ACHN (cell line): ENCODE measurements at regions not wholly inside any gene's neighbourhood (a gene's known extent, or its start where the extent isn't known, plus 50 kb on each side); places are given as distances from the start of the nearest gene placed in this dataset.
A peak's percentile ranks its signal among the peaks of the same experiment; 100 is the strongest.

Experiments
- DNase-seq: peaks from one replicate; pipeline ENCODE4 v3.0.0-alpha.2; 2015
- in situ Hi-C: cut with HindIII; loops from 2 replicates; pipeline ENCODE4 v1.10.0; 2017; ENCODE audit warnings: low sequenced_read_pairs, low pct_ligation_motif_present, low pct_unique_long_range_greater_than_20kb

GRCh38 chr7:131110297-131111080, 217.2 kb upstream of the MKLN1 start:
- peak; percentile 60 for DNase-seq
- in situ Hi-C loops: no loop called here

DNA sequence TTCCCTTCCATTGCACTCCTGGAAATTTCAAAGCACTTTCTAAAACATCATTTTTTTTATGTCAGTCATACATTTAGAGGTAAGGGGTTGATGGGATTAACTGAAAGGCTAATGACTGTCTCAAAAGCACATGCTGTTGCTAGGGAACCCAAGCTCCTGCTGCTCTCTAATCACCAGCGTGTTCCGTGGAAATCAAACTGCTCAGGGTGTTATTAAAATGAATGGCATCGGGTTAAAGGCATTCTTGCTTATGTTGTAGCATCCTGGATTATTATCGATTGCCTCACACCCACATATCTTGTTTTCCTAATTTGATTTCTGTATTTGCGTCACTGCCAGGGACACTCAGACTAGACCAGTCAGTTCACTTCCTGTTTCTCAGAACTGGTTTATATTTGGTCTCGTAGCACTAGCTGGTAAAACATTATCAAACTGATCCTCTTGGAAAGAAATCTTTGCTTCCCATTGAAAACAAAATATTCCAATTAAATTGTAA, 216.5 kb upstream of the MKLN1 start:
- in situ Hi-C loops: no loop called here
- DNase-seq: peak; percentile 60

GRCh38 chr7:131111792-131112191, 215.9 kb upstream of the MKLN1 start:
- in situ Hi-C loops: no loop called here
- DNase-seq: no peak

DNA sequence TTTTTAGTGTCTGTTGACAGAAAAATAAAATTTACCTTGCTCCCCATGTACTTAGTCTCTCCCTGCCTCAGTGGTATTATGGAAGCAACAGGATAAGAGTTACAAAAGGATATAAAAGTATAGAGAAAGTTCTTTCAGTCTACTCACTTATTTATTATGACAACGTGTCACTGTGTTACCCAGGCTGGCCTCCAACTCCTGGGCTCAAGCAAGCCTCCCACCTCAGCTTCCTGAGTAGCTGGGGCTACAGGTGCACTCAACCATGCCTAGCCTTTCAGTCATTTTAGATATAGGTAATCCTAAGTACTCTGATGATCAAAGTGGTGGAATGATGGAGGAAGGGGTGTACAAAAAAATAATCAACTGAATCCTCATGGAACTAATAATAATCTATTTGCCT, 215.2 kb upstream of the MKLN1 start:
- no peak for DNase-seq
- in situ Hi-C loops: no loop called here

- DNase-seq: no peak
- in situ Hi-C loops: no loop called here
Measured at GRCh38 chr7:131115340-131115739, 212.3 kb upstream of the MKLN1 start.

GRCh38 chr7:131117439-131117838, 210.2 kb upstream of the MKLN1 start:
- in situ Hi-C loops: no loop called here
- no peak for DNase-seq

DNA sequence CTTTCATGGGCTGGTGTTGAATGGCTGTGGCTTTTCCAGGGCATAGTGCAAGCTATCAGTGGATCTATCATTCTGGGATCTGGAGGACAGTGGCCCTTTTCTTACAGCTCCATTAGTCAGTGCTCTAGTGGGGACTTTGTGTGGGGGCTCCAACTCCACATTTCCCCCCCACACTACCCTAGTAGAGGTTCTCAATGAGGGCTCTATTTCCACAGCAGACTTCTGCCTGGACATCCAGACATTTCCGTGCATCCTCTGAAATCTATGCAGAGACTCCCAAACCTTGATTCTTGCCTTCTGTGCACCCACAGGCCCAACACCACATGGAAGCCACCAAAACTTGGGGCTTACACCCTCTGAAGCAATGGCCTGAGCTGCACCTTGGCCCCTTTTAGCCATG, 208.3 kb upstream of the MKLN1 start:
- no peak for DNase-seq
- in situ Hi-C loops: no loop called here

GRCh38 chr7:131122394-131122793, 205.3 kb upstream of the MKLN1 start:
- in situ Hi-C loops: no loop called here
- DNase-seq: no peak

- no peak for DNase-seq
- in situ Hi-C loops: no loop called here
Measured at GRCh38 chr7:131124001-131124629, 203.6 kb upstream of the MKLN1 start.

DNA sequence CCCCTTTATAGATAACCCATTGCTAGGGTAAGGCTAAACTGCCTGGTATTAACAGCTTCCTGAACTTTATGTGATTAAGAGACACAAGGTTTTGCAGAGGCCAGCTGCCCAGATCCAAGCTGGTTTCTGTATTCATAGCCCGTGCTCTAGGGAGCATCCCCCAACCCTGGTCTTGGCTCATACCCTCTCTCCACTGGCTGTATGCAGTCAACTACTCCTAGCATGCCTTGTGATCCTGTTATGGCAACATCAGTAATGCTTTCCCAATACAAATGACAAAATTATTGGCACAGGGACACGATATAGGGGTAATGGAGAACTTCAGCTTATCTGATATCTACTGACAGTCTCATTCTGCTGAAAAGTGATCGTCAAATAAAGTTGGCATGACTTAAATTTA, 202.8 kb upstream of the MKLN1 start:
- in situ Hi-C loops: no loop called here

GRCh38 chr7:131130324-131130723, 197.4 kb upstream of the MKLN1 start:
- in situ Hi-C loops: no loop called here
- DNase-seq: no peak

More for the DNA sequence above, 202.8 kb upstream of the MKLN1 start:
- DNase-seq: no peak

DNA sequence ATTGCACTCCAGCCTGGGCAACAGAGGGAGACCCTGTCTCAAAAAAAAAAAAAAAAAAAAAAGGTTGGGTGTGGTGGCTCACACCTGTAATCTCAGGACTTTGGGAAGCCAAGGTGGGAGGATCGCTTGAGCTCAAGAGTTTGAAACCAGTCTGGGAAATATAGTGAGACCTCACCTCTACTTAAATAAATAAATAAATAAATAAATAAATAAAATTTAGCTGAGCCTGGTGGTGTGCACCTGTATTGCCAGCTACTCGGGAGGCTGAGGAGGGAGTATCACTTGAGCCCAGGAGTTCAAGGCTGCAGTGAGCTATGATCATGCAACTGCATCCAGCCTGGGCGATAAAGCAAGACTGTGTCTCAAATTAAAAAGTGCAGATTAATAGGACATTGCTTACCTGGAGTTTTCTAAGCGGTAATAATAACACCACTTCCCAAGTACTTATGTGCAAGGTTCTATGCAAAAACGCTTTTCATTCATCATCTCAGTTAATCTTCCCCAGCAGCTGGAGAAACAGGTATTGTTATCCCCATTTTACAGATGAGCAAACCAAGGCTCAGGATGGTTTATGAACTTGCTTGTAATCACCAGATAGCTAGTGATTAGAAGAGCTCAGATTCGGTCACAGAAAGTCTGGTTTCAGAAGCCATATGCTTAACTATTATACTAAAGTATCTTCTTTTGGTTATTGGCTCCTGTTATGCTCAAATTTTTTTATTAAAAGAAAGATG, 196.5 kb upstream of the MKLN1 start:
- in situ Hi-C loops: no loop called here
- no peak for DNase-seq

DNA sequence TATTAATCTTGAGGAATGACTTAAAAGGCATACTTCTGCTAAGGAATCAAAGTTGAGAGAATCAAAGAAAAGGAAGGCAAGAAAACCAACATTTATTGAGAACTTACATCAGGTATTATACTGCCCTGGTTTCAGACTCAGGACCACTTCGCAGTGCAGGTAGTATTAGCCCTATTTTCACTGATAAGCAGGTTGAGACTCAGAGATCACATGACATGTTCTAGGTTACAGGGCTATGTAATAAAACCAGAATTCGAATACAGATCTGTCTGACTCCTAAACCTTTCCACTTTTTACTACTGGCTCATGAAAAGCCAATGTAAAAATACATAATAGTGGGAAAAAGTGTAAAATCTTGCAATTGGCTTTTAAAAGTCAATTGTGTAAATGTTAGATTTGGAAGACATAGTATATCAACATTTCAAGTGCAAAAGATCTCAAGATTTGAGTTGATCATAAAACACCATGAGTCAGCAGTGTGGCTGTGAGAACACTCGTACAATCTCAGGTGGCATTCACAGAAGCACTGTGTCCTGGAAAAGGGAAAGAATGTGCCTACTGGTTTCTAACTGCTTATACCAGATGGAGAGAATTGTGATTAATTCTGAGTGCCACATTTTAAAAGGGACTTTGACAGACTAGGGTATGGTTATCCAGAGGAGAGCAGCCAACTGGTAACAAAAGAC, 195.8 kb upstream of the MKLN1 start:
- in situ Hi-C loops: no loop called here
- DNase-seq: no peak

GRCh38 chr7:131139462-131139861, 188.2 kb upstream of the MKLN1 start:
- no peak for DNase-seq
- in situ Hi-C loops: no loop called here

DNA sequence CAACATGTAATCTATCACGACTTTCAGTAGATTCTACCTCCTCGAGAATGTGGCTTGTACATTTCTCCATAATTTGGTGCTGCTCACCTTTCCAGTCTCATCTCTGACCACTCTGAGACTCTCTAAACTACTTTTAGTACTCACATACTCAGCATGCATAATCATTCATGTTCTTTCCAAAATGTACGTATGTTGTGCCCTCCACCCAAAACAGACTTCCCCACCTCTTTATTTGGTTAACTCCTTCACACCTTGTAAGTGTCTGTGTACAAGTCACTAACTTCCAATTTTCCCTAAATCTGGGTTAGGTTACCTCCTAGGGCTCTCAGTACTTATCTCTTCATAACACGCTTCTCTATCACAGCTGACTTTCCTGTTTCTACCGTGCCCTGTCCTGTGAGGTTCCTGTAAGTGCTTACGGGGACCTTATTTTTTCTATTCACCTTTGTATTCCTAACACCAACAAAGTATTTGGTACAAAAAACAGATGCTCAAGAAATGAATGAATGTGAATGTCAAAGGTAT, 186.2 kb upstream of the MKLN1 start:
- in situ Hi-C loops: no loop called here
- no peak for DNase-seq

DNA sequence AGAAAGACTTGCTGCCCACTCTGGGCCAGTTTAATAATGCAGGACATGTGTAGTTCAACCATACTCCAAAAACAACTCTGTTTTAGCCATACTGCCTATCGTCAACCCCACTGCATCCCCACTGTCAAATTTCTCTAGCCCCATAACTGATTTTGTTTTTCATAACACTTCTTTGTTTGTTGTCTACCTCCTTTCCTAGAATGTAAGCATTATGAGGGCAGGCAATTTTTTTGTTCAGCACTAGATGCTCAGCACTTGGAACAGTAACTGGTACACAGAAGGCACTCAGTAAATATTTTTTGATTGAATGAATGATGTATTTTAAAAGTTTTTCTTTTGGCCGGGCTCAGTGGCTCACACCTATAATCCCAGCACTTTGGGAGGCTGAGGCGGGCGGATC, 183.8 kb upstream of the MKLN1 start:
- no peak for DNase-seq
- in situ Hi-C loops: no loop called here

GRCh38 chr7:131145026-131145425, 182.7 kb upstream of the MKLN1 start:
- in situ Hi-C loops: no loop called here
- DNase-seq: no peak

GRCh38 chr7:131145770-131146169, 181.9 kb upstream of the MKLN1 start:
- no peak for DNase-seq
- in situ Hi-C loops: no loop called here

DNA sequence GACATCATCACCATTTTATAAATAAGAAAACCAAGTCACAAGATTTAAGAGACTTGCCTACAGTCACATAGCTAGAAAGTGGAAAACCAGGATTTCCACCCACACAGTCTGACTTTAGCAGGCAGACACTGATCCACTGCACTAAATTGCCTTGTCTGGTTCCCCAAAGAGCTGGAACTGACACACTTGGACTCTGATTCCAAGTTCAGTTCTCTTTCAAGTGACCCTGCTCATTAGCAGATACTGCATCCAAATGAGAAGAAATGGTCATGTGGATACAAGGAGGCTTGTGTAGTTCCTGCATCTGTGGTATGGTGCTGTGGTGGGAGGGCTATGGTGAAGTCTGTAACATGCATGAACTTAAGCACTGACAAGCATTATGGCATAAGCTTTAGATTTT, 180.1 kb upstream of the MKLN1 start:
- in situ Hi-C loops: no loop called here
- DNase-seq: no peak
